CD14-positive monocyte (primary cell): ENCODE measurements at regions not wholly inside any gene's neighbourhood (a gene's known extent, or its start where the extent isn't known, plus 50 kb on each side); places are given as distances from the start of the nearest gene placed in this dataset.

Source experiments
- DNase-seq, 3 donors: peaks; one replicate each; pipeline ENCODE4 v3.0.0-alpha.2; 2011 to 2022
- H2AFZ ChIP-seq: 2 replicates; pipeline ENCODE4 v1.6.0; 2012; ENCODE audit warnings: mild to moderate bottlenecking, low read depth, low read length, inconsistent platforms; ENCODE audit not compliant: insufficient read depth, poor library complexity, severe bottlenecking
- H3K27ac ChIP-seq, 2 donors: 1 replicate in 1 of 2; 2 replicates in 1 of 2; pipeline ENCODE4 v1.5.1; 2012 to 2013; ENCODE audit warnings: low read length in 2 of 2, control low read depth in 1 of 2, inconsistent platforms in 1 of 2, low read depth in 1 of 2, mild to moderate bottlenecking in 1 of 2
- H3K27me3 ChIP-seq, 2 donors: one replicate each; pipeline versions ENCODE4 v1.6.0 to v1.6.1; 2011 to 2013; ENCODE audit warnings: low read length in 2 of 2; ENCODE audit not compliant: control insufficient read depth in 2 of 2, insufficient read depth in 2 of 2
- H3K36me3 ChIP-seq, 2 donors: replicated peaks in 1 of 2; 1 replicate in 1 of 2; 2 replicates in 1 of 2; pipeline versions ENCODE4 v1.5.1 to v1.6.1; 2012 to 2013; ENCODE audit warnings: low read length in 2 of 2, control low read depth in 1 of 2, inconsistent platforms in 1 of 2, mild to moderate bottlenecking in 1 of 2; ENCODE audit not compliant: insufficient read depth in 2 of 2, control insufficient read depth in 1 of 2
- H3K4me1 ChIP-seq, 2 donors: 1 replicate in 1 of 2; 2 replicates in 1 of 2; pipeline versions ENCODE4 v1.5.1 to v1.6.1; 2012 to 2013; ENCODE audit warnings: low read length in 2 of 2, control low read depth in 1 of 2, inconsistent platforms in 1 of 2, mild to moderate bottlenecking in 1 of 2, moderate library complexity in 1 of 2; ENCODE audit not compliant: insufficient read depth in 2 of 2, control insufficient read depth in 1 of 2
- H3K4me2 ChIP-seq: replicated peaks from 2 replicates; pipeline ENCODE3; 2012; ENCODE audit warnings: low read length, moderate library complexity, mild to moderate bottlenecking; ENCODE audit not compliant: poor library complexity, severe bottlenecking; ENCODE audit errors: extremely low read depth
- H3K4me3 ChIP-seq, 3 experiments: fragments of 200-600 bp in 1 of 3; sonication (generic) in 1 of 3; replicated peaks in 1 of 3; 1 replicate in 2 of 3; 2 replicates in 1 of 3; pipeline ENCODE4 v1.5.1; 2011 to 2013; ENCODE audit warnings: low read length in 3 of 3, mild to moderate bottlenecking in 3 of 3, control low read depth in 2 of 3, low read depth in 2 of 3, inconsistent platforms in 1 of 3, moderate library complexity in 1 of 3
- H3K79me2 ChIP-seq: 2 replicates; pipeline ENCODE4 v1.6.0; 2012; ENCODE audit warnings: mild to moderate bottlenecking, control low read depth, inconsistent platforms, low read length, moderate library complexity; ENCODE audit not compliant: insufficient read depth
- H3K9ac ChIP-seq: 2 replicates; pipeline ENCODE4 v1.6.0; 2017; ENCODE audit warnings: low read length, mild to moderate bottlenecking; ENCODE audit not compliant: insufficient read depth, poor library complexity, severe bottlenecking
- H3K9me3 ChIP-seq, 2 donors: replicated peaks in 1 of 2; 1 replicate in 1 of 2; 2 replicates in 1 of 2; pipeline versions ENCODE4 v1.5.1 to v1.6.1; 2012 to 2013; ENCODE audit warnings: low read length in 2 of 2, control low read depth in 1 of 2; ENCODE audit not compliant: control insufficient read depth in 1 of 2, insufficient read depth in 1 of 2
- H4K20me1 ChIP-seq: 2 replicates; pipeline ENCODE4 v1.6.0; 2012; ENCODE audit warnings: mild to moderate bottlenecking, low read length, control low read depth, moderate library complexity; ENCODE audit not compliant: insufficient read depth
- H3K27ac Mint-ChIP-seq, 7 donors: one replicate each; pipeline ENCODE4 v1.8.0; 2020; ENCODE audit warnings: mild to moderate bottlenecking in 7 of 7, mixed read lengths in 7 of 7, moderate library complexity in 6 of 7, inconsistent platforms in 2 of 7
- H3K27me3 Mint-ChIP-seq, 3 donors: one replicate each; pipeline ENCODE4 v1.8.0; 2021 to 2022; ENCODE audit warnings: low read depth in 3 of 3, mild to moderate bottlenecking in 3 of 3, mixed read lengths in 3 of 3, moderate library complexity in 3 of 3, inconsistent platforms in 1 of 3
- H3K36me3 Mint-ChIP-seq, 2 donors: one replicate each; pipeline ENCODE4 v1.8.0; 2020; ENCODE audit warnings: mixed read lengths in 2 of 2, inconsistent platforms in 1 of 2, mild to moderate bottlenecking in 1 of 2
- H3K4me1 Mint-ChIP-seq: one replicate; pipeline ENCODE4 v1.8.0; 2020; ENCODE audit warnings: mild to moderate bottlenecking, mixed read lengths
- H3K4me3 Mint-ChIP-seq, 2 donors: one replicate each; pipeline ENCODE4 v1.8.0; 2020; ENCODE audit warnings: mild to moderate bottlenecking in 2 of 2, mixed read lengths in 2 of 2, moderate library complexity in 1 of 2
- H3K9me3 Mint-ChIP-seq, 7 donors: one replicate each; pipeline ENCODE4 v1.8.0; 2020 to 2022; ENCODE audit warnings: mixed read lengths in 7 of 7, mild to moderate bottlenecking in 6 of 7, moderate library complexity in 6 of 7, inconsistent platforms in 2 of 7
- CTCF ChIP-seq: fragments of 200-600 bp; IDR thresholded peaks from one replicate; pipeline ENCODE4 v1.8.0; 2022; ENCODE audit warnings: antibody characterized with exemption, mild to moderate bottlenecking
- intact Hi-C, 2 donors: fragments of 100-400 bp; cut with micrococcal nuclease; formaldehyde crosslinking; loops; one replicate each; pipeline versions ENCODE4 v1.15.0 to v1.15.1; 2023

- H3K27me3 ChIP-seq: no peaks in the 10 kb centered on the region
- H3K9me3 ChIP-seq: peaks cover 20 to 22% of the 10 kb centered on the region in 2 donors
- H3K4me2 ChIP-seq: no peak overlapping the region
- H2AFZ ChIP-seq: no peak overlapping the region
- no peak overlapping the region for H3K27ac Mint-ChIP-seq
- H3K36me3 ChIP-seq: no peaks in the 10 kb centered on the region
- no peak for DNase-seq
- H3K36me3 Mint-ChIP-seq: no peaks in the 10 kb centered on the region
- no peak overlapping the region for H3K4me3 Mint-ChIP-seq
- intact Hi-C loops: no loop called here
- no peaks in the 10 kb centered on the region for H3K79me2 ChIP-seq
- no peaks in the 10 kb centered on the region for H3K4me1 ChIP-seq
- H3K27me3 Mint-ChIP-seq: peaks cover 0 to 2% (median 0%) of the 10 kb centered on the region in 3 donors
- H3K4me3 ChIP-seq: no peak overlapping the region
- H3K4me1 Mint-ChIP-seq: no peaks in the 10 kb centered on the region
- peaks cover 8 to 31% (median 23%) of the 10 kb centered on the region in 7 donors for H3K9me3 Mint-ChIP-seq
- no peak for TF ChIP-seq CTCF
- no peak overlapping the region for H3K9ac ChIP-seq
- H3K27ac ChIP-seq: no peak overlapping the region
- H4K20me1 ChIP-seq: no peaks in the 10 kb centered on the region
Observed at GRCh38 chr11:107232451-107232850, 214.2 kb upstream of the GUCY1A2 start.

- H3K36me3 Mint-ChIP-seq: no peaks in the 10 kb centered on the region
- Histone ChIP-seq H3K4me1 (no peaks in the 10 kb centered on the region), H3K4me2 (no peak overlapping the region), H2AFZ (no peak overlapping the region), H3K27ac (no peak overlapping the region), H3K36me3 (no peaks in the 10 kb centered on the region), H3K9ac (no peak overlapping the region), H3K27me3 (no peaks in the 10 kb centered on the region), H4K20me1 (no peaks in the 10 kb centered on the region), H3K4me3 (no peak overlapping the region), H3K79me2 (no peaks in the 10 kb centered on the region), H3K9me3 (peaks cover 17 to 22% of the 10 kb centered on the region in 2 donors)
- peaks cover 0 to 2% (median 0%) of the 10 kb centered on the region in 3 donors for H3K27me3 Mint-ChIP-seq
- H3K27ac Mint-ChIP-seq: no peak overlapping the region
- H3K9me3 Mint-ChIP-seq: peaks cover 4 to 25% (median 12%) of the 10 kb centered on the region in 7 donors
- no peaks in the 10 kb centered on the region for H3K4me1 Mint-ChIP-seq
- intact Hi-C loops: no loop called here
- no peak overlapping the region for H3K4me3 Mint-ChIP-seq
- TF ChIP-seq CTCF: no peak
- DNase-seq: no peak
Observed at GRCh38 chr11:107224836-107225235, 206.6 kb upstream of the GUCY1A2 start.
